ENCODE measurements at regions not wholly inside any gene's neighbourhood (a gene's known extent, or its start where the extent isn't known, plus 50 kb on each side); places are given as distances from the start of the nearest gene placed in this dataset.

GRCh38 chr4:181193131-181193930 is 1049.9 kb upstream of the TENM3 start:
- H3K4me3 Mint-ChIP-seq: no peak overlapping the region
- no peak for TF ChIP-seq CTCF (IDR thresholded peaks at IDR 0.05; ENCODE audit: unreplicated experiment in 3 of 3)
- peaks cover 5% of the 10 kb centered on the region for H3K4me1 Mint-ChIP-seq
- no peak overlapping the region for H3K27ac Mint-ChIP-seq
- no peaks in the 10 kb centered on the region for H3K9me3 Mint-ChIP-seq
- H3K27me3 Mint-ChIP-seq (ENCODE audit: low read depth): peaks cover 3% of the 10 kb centered on the region
- H3K36me3 Mint-ChIP-seq (ENCODE audit: low read depth): no peaks in the 10 kb centered on the region

GRCh38 chr4:181194096-181194495 is 1049.1 kb upstream of the TENM3 start:
- Mint-ChIP-seq H3K4me3 (no peak overlapping the region), H3K27ac (no peak overlapping the region), H3K9me3 (no peaks in the 10 kb centered on the region), H3K4me1 (peaks cover 5% of the 10 kb centered on the region), H3K36me3 (ENCODE audit: low read depth) (no peaks in the 10 kb centered on the region), H3K27me3 (ENCODE audit: low read depth) (peaks cover 3% of the 10 kb centered on the region)
- no peak for TF ChIP-seq CTCF (IDR thresholded peaks at IDR 0.05; ENCODE audit: unreplicated experiment in 3 of 3)

- Mint-ChIP-seq H3K27me3 (ENCODE audit: low read depth) (no peaks in the 10 kb centered on the region), H3K9me3 (no peaks in the 10 kb centered on the region), H3K36me3 (ENCODE audit: low read depth) (no peaks in the 10 kb centered on the region), H3K27ac (no peak overlapping the region), H3K4me1 (no peaks in the 10 kb centered on the region), H3K4me3 (no peak overlapping the region)
- TF ChIP-seq CTCF (IDR thresholded peaks at IDR 0.05; ENCODE audit: unreplicated experiment in 3 of 3): no peak
Observed at GRCh38 chr4:181200076-181200475, 1043.1 kb upstream of the TENM3 start.

- Mint-ChIP-seq H3K36me3 (ENCODE audit: low read depth) (no peaks in the 10 kb centered on the region), H3K4me3 (no peak overlapping the region), H3K4me1 (no peaks in the 10 kb centered on the region), H3K9me3 (no peaks in the 10 kb centered on the region), H3K27ac (no peak overlapping the region), H3K27me3 (ENCODE audit: low read depth) (no peaks in the 10 kb centered on the region)
- no peak for TF ChIP-seq CTCF (IDR thresholded peaks at IDR 0.05; ENCODE audit: unreplicated experiment in 3 of 3)
Observed at GRCh38 chr4:181202240-181202639, 1041.0 kb upstream of the TENM3 start.

GRCh38 chr4:181204109-181204508 is 1039.1 kb upstream of the TENM3 start:
- no peak for TF ChIP-seq CTCF (IDR thresholded peaks at IDR 0.05; ENCODE audit: unreplicated experiment in 3 of 3)
- Mint-ChIP-seq H3K9me3 (no peaks in the 10 kb centered on the region), H3K36me3 (ENCODE audit: low read depth) (no peaks in the 10 kb centered on the region), H3K27me3 (ENCODE audit: low read depth) (no peaks in the 10 kb centered on the region), H3K4me1 (no peaks in the 10 kb centered on the region), H3K27ac (no peak overlapping the region), H3K4me3 (no peak overlapping the region)

GRCh38 chr4:181213551-181213950 is 1029.7 kb upstream of the TENM3 start:
- Mint-ChIP-seq H3K9me3 (no peaks in the 10 kb centered on the region), H3K36me3 (ENCODE audit: low read depth) (no peaks in the 10 kb centered on the region), H3K27me3 (ENCODE audit: low read depth) (no peaks in the 10 kb centered on the region), H3K27ac (no peak overlapping the region), H3K4me3 (no peak overlapping the region), H3K4me1 (no peaks in the 10 kb centered on the region)
- no peak for TF ChIP-seq CTCF (IDR thresholded peaks at IDR 0.05; ENCODE audit: unreplicated experiment in 3 of 3)
